Vagina (tissue), 2 donors: ENCODE measurements at regions not wholly inside any gene's neighbourhood (a gene's known extent, or its start where the extent isn't known, plus 50 kb on each side); places are given as distances from the start of the nearest gene placed in this dataset.
"Not testable (repeated sequence)": the region's sequence is repeated elsewhere in the genome, so short reads cannot be mapped to it uniquely, and the experiment has no call there.

ENCODE experiments used
- DNase-seq, 2 donors: peaks; one replicate each; pipeline ENCODE4 v3.0.0-alpha.2; 2017; ENCODE audit errors: extremely low spot score in 2 of 2
- H3K27ac ChIP-seq: fragments of 200-600 bp; sonication (generic); one replicate; pipeline ENCODE4 v1.5.1; 2019
- H3K27me3 ChIP-seq: fragments of 200-600 bp; sonication (generic); one replicate; pipeline ENCODE4 v1.5.1; 2019
- H3K36me3 ChIP-seq, 2 donors: fragments of 200-600 bp; sonication (generic); one replicate each; pipeline ENCODE4 v1.5.1; 2017 to 2019
- H3K4me1 ChIP-seq: fragments of 200-600 bp; sonication (generic); one replicate; pipeline ENCODE4 v1.5.1; 2019
- H3K4me3 ChIP-seq, 2 donors: fragments of 200-600 bp; sonication (generic); 1 replicate in 1 of 2; 2 replicates in 1 of 2; pipeline ENCODE4 v1.5.1; 2016 to 2019
- H3K9me3 ChIP-seq: fragments of 200-600 bp; sonication (generic); one replicate; pipeline ENCODE4 v1.5.1; 2019
- POLR2A ChIP-seq, 2 donors: fragments of 450-650 bp; IDR thresholded peaks; one replicate each; pipeline ENCODE4 v1.6.1; 2017; ENCODE audit warnings: antibody characterized with exemption in 2 of 2, mild to moderate bottlenecking in 2 of 2, moderate library complexity in 2 of 2
- POLR2AphosphoS5 ChIP-seq, 2 donors: sonication (generic); formaldehyde crosslinking; IDR thresholded peaks; one replicate each; pipeline ENCODE4 v1.9.0; 2017; ENCODE audit warnings: antibody characterized with exemption in 2 of 2, mild to moderate bottlenecking in 2 of 2, low read depth in 1 of 2; ENCODE audit not compliant: insufficient read depth in 1 of 2
- intact Hi-C: fragments of 100-400 bp; cut with DNase I; formaldehyde crosslinking; loops from one replicate; pipeline ENCODE4 v1.15.1; 2023
- TF ChIP-seq, protein P1 (sequence below), 3 experiments: fragments of 450-650 bp in 2 of 3; fragments of 200-600 bp in 1 of 3; sonication (generic) in 1 of 3; IDR thresholded peaks; one replicate each; pipeline ENCODE4 v1.5.1; 2017 to 2019; ENCODE audit warnings: antibody characterized with exemption in 3 of 3, mild to moderate bottlenecking in 2 of 3, moderate library complexity in 2 of 3

DNA sequence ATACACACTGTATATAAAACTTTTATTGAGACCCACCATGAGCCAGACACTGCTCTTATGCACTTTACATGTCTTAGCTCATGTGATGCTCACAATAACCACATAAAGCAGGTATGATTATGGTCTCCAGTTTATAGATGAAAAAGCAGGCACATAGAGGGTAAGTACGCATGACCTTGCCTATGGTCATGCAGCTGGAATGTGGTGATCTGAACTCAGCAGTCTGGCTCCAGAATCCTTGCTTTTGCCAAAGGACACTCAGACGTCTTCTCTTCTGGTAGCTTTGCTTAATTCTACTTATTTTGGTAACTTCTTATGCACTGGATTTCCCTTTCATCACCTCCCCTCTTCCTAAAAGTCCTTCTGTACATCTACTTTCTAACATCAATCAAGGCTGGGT lies 103.3 kb upstream of the CRY1 start:
- no peaks in the 10 kb centered on the region for H3K4me1 ChIP-seq
- no peak overlapping the region for H3K27ac ChIP-seq
- intact Hi-C loops: loop anchor here (2.0 kb wide), 1 partner anchor 20 kb away; no protein-coding TSS in a partner anchor
- DNase-seq: no peak
- H3K27me3 ChIP-seq: no peaks in the 10 kb centered on the region
- TF ChIP-seq, protein P1, sequence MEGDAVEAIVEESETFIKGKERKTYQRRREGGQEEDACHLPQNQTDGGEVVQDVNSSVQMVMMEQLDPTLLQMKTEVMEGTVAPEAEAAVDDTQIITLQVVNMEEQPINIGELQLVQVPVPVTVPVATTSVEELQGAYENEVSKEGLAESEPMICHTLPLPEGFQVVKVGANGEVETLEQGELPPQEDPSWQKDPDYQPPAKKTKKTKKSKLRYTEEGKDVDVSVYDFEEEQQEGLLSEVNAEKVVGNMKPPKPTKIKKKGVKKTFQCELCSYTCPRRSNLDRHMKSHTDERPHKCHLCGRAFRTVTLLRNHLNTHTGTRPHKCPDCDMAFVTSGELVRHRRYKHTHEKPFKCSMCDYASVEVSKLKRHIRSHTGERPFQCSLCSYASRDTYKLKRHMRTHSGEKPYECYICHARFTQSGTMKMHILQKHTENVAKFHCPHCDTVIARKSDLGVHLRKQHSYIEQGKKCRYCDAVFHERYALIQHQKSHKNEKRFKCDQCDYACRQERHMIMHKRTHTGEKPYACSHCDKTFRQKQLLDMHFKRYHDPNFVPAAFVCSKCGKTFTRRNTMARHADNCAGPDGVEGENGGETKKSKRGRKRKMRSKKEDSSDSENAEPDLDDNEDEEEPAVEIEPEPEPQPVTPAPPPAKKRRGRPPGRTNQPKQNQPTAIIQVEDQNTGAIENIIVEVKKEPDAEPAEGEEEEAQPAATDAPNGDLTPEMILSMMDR (IDR thresholded peaks at IDR 0.05): no peak
- TF ChIP-seq POLR2A (IDR thresholded peaks at IDR 0.05): no peak
- TF ChIP-seq POLR2AphosphoS5 (IDR thresholded peaks at IDR 0.05; ENCODE audit: insufficient read depth in 1 of 2, low read depth in 1 of 2): no peak
- no peaks in the 10 kb centered on the region for H3K36me3 ChIP-seq
- no peaks in the 10 kb centered on the region for H3K9me3 ChIP-seq
- no peak overlapping the region for H3K4me3 ChIP-seq

DNA sequence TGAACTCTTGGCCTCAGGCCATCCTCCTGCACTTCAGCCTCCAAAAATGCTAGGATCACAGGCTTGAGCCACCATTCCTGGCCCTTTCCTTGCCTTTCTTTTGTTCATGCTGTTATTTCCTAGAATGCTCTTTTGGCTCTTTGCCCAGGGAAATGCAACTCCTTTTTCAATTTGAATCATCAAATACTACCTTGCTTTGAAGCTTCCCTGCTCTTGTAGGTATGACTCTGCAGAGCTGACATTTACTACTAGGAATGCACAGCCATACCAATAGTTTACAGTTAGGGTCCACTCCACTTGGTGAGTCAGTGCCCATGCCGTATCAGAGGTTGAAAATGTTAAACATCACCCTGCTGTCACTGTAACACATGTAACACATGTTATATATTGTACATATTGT lies 107.0 kb upstream of the CRY1 start:
- no peak for DNase-seq
- TF ChIP-seq POLR2A (IDR thresholded peaks at IDR 0.05) (no peak), POLR2AphosphoS5 (IDR thresholded peaks at IDR 0.05; ENCODE audit: insufficient read depth in 1 of 2, low read depth in 1 of 2) (no peak)
- TF ChIP-seq, protein P1 (IDR thresholded peaks at IDR 0.05): no peak
- intact Hi-C loops: no loop called here
- no peaks in the 10 kb centered on the region for H3K9me3 ChIP-seq
- no peak overlapping the region for H3K4me3 ChIP-seq
- H3K36me3 ChIP-seq: no peaks in the 10 kb centered on the region
- H3K4me1 ChIP-seq: no peaks in the 10 kb centered on the region
- H3K27me3 ChIP-seq: no peaks in the 10 kb centered on the region
- H3K27ac ChIP-seq: no peak overlapping the region

GRCh38 chr12:107207931-107208525 lies 114.7 kb upstream of the CRY1 start:
- Histone ChIP-seq H3K36me3 (no peaks in the 10 kb centered on the region), H3K4me3 (no peak overlapping the region)

DNA sequence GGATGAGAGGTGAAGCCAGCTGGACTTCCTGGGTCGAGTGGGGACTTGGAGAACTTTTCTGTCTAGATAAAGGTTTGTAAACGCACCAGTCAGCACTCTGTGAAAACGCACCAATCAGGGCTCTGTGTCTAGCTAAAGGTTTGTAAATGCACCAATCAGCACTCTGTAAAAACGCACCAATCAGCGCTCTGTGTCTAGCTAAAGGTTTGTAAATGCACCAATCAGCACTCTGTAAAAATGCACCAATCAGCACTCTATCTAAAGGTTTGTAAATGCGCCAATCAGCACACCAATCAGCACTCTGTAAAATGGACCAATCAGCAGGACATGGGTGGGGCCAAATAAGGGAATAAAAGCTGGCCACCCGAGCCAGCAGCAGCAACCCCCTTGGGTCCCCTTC lies 116.4 kb upstream of the CRY1 start:
- H3K27me3 ChIP-seq, H3K36me3 ChIP-seq, H3K4me1 ChIP-seq, DNase-seq, intact Hi-C loops, H3K27ac ChIP-seq, H3K9me3 ChIP-seq, H3K4me3 ChIP-seq: not testable (repeated sequence)

More at GRCh38 chr12:107207931-107208525, 114.7 kb upstream of the CRY1 start:
- Histone ChIP-seq H3K27me3 (no peaks in the 10 kb centered on the region), H3K9me3 (no peaks in the 10 kb centered on the region), H3K27ac (no peak overlapping the region), H3K4me1 (no peaks in the 10 kb centered on the region)
- no peak for DNase-seq
- TF ChIP-seq, protein P1 (IDR thresholded peaks at IDR 0.05): no peak
- TF ChIP-seq POLR2A (IDR thresholded peaks at IDR 0.05): no peak
- no peak for TF ChIP-seq POLR2AphosphoS5 (IDR thresholded peaks at IDR 0.05; ENCODE audit: insufficient read depth in 1 of 2, low read depth in 1 of 2)
- intact Hi-C loops: no loop called here

DNA sequence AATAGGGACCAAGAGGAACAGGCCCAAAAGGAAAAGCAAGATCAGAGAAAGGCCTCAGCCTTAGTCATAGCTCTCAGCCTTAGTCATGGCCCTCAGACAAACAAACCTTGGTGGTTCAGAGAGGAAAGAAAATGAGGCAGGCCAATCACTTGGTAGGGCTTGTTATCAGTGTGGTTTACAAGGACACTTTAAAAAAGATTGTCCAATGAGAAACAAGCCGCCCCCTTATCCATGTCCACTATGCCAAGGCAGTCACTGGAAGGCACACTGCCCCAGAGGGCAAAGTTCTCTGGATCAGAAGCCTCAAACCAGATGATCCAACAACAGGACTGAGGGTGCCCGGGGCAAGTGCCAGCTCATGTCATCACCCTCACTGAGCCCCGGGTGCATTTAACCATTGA lies 121.0 kb upstream of the CRY1 start:
- H3K27ac ChIP-seq, intact Hi-C loops, H3K4me1 ChIP-seq, H3K9me3 ChIP-seq, H3K4me3 ChIP-seq, DNase-seq, H3K36me3 ChIP-seq, H3K27me3 ChIP-seq: not testable (repeated sequence)

DNA sequence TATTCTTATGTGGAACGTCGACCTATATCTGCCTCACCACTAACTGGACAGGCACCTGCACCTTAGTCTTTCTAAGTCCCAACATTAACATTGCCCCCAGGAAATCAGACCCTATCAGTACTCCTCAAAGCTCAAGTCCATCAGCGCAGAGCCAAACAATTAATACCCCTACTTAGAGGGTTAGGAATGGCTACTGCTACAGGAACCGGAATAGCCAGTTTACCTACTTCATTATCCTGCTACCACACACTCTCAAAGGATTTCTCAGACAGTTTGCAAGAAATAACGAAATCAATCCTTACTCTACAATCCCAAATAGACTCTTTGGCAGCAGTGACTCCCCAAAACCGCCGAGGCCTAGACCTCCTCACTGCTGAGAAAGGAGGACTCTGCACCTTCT lies 123.1 kb upstream of the CRY1 start:
- H3K4me3 ChIP-seq, H3K4me1 ChIP-seq, H3K9me3 ChIP-seq, H3K27me3 ChIP-seq, intact Hi-C loops, DNase-seq, H3K27ac ChIP-seq, H3K36me3 ChIP-seq: not testable (repeated sequence)

DNA sequence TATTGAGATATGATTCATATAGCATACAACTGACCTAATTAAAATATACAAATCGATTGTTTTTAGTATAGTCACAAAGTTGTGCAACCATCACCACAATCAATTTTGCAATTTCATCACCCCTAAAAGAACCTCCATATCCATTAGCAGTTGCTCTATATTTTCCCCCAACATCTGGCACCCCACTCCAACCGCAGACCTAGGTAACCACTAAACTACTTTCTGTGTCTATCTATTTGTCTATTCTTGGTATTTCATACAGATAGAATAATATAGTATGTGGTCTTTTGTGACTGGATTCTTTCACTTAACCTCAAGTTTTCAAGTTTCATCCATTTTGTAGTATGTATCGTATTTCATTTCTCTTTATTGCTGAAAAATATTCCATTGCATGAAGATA lies 126.0 kb upstream of the CRY1 start:
- no peaks in the 10 kb centered on the region for H3K36me3 ChIP-seq
- H3K4me1 ChIP-seq: no peaks in the 10 kb centered on the region
- no peaks in the 10 kb centered on the region for H3K27me3 ChIP-seq
- no peaks in the 10 kb centered on the region for H3K9me3 ChIP-seq
- no peak for DNase-seq
- TF ChIP-seq, protein P1 (IDR thresholded peaks at IDR 0.05): no peak
- TF ChIP-seq POLR2A (IDR thresholded peaks at IDR 0.05) (no peak), POLR2AphosphoS5 (IDR thresholded peaks at IDR 0.05; ENCODE audit: insufficient read depth in 1 of 2, low read depth in 1 of 2) (no peak)
- intact Hi-C loops: no loop called here
- no peak overlapping the region for H3K4me3 ChIP-seq
- no peak overlapping the region for H3K27ac ChIP-seq
